Lower leg skin (tissue), 3 donors: ENCODE measurements at regions not wholly inside any gene's neighbourhood (a gene's known extent, or its start where the extent isn't known, plus 50 kb on each side); places are given as distances from the start of the nearest gene placed in this dataset.

Experiments
- CTCF ChIP-seq, 3 donors: fragments of 450-650 bp; IDR thresholded peaks; one replicate each; pipeline ENCODE4 v1.5.1; 2016; ENCODE audit warnings: antibody characterized with exemption in 3 of 3, mild to moderate bottlenecking in 3 of 3, moderate library complexity in 2 of 3
- POLR2A ChIP-seq, 2 donors: fragments of 450-650 bp; IDR thresholded peaks; one replicate each; pipeline ENCODE4 v1.6.1; 2016 to 2017; ENCODE audit warnings: antibody characterized with exemption in 2 of 2, mild to moderate bottlenecking in 1 of 2, moderate library complexity in 1 of 2

GRCh38 chr4:108272986-108273385 is 104.3 kb upstream of the LEF1 start:
- TF ChIP-seq CTCF (IDR thresholded peaks at IDR 0.05) (no peak), POLR2A (IDR thresholded peaks at IDR 0.05) (no peak)
